HG02610 (cell line): ENCODE measurements at regions not wholly inside any gene's neighbourhood (a gene's known extent, or its start where the extent isn't known, plus 50 kb on each side); places are given as distances from the start of the nearest gene placed in this dataset.

Source experiments
- ATAC-seq: cut with Tn5 transposase; IDR thresholded peaks from one replicate; pipeline ENCODE4 v1.9.1; 2021; ENCODE audit warnings: mild to moderate bottlenecking, moderate library complexity; ENCODE audit not compliant: unreplicated experiment

DNA sequence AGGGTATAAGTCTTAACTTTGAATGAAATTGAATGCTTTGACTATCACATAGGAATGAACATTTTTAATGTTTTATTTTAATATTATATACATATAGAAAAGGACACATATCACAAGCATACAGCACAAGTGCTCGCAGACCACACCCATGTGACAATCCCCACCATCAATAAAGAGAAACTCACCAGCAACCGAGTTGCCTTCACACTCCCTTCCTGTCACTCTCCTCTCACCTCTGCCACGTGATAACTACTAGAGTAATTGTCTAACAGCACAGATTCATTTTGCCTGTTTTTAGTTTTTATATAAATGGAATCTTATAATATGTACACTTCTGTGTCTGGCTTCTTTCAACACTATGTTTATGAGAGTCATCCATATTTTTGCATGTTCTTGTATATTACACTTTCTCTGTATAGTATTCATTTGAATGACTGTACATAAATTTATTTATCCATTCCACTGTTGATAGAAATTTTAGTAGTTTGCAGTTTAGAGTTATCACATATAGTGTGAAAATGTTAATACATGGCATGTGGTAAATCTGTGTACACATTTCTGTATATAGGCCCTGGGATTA lies 304.9 kb upstream of the DUSP10 start:
- ATAC-seq = no peak

DNA sequence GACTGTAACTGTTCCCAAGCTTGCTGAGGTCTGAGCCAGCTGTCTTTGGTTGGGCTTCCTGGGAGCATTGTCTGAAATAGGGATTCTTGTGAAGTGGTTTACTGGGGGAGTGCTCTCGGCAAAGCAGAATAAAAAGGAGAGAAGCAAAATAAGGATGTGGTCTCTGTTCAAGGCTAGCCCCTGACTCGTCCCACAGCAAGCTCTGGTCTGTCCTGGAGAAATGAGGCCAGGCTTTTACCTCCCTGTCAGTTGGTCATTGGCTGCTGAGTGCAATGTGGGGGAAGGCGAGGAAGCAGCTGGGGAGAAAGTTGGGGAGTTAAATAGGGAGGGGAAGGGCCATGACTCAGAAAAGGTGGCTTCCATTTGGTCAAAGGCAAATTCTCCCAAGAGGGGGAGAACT lies 303.9 kb upstream of the DUSP10 start:
- no peak for ATAC-seq

DNA sequence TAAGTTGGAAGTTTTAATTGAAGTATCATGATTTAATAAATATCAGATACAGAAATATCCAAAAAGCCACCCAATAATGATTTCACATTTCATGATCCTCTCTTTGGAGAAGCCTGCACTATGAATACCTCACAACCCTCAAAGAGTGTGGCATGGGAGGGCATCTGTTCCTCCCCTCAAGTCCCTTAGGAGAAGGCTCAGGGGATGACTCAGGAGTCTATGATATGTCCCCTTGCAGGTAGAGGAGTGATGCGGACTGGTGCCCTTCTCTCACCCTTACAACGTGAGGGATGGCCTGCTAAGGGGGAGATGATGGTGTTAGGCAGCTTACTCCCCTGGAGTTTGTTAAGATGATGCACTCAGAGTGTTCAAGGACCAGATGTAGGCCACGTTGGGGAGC lies 303.3 kb upstream of the DUSP10 start:
- ATAC-seq = no peak

- ATAC-seq = no peak
These were observed 301.8 kb upstream of the DUSP10 start for GRCh38 chr1:222043444-222044292.

DNA sequence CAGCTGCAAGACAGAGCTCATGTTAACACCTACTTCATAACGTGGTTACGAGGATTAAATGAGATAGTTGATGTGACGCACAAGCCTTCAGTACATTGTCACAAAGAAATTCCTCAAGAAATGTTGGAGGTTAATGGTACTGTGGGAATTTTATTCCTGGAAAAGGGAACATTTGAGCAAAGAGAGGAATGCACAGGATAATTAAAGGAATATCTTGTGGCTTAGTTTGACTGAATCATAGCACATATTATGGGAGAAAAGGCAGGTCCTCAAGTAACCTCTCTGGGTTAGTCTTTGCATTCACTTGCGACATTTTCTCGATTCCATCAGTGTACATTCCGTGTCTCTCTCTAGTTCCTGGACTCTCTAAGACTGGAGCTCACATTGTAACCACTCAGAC lies 300.2 kb upstream of the DUSP10 start:
- ATAC-seq = no peak

- ATAC-seq = no peak
These were observed 299.1 kb upstream of the DUSP10 start for GRCh38 chr1:222040955-222041354.

- no peak for ATAC-seq
These were observed 298.4 kb upstream of the DUSP10 start for GRCh38 chr1:222040121-222040805.

- no peak for ATAC-seq
These were observed 297.1 kb upstream of the DUSP10 start for GRCh38 chr1:222038971-222039370.

DNA sequence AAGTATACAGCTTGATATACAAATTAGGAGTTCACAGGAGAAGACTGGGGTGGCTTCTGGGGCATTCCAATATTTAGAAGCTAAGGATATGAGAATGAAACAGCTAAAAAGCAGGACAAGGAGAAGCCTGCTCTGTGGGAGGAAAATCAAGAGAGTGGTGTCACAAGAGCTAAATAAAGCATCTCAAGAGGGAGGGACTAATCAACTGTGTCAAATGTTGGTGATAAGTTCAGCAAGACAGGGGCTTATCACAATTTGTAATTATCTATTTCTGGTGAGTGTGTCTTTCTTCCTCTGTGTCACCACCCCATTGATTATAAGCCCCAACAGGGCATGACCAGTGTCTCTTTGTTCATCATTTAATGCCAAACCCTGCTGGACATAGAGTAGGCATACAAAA lies 295.8 kb upstream of the DUSP10 start:
- ATAC-seq = no peak

GRCh38 chr1:222034790-222035189 lies 292.9 kb upstream of the DUSP10 start:
- ATAC-seq = no peak

GRCh38 chr1:222033450-222033849 lies 291.6 kb upstream of the DUSP10 start:
- no peak for ATAC-seq

- no peak for ATAC-seq
These were observed 289.4 kb upstream of the DUSP10 start for GRCh38 chr1:222031318-222031717.

GRCh38 chr1:222028676-222029075 lies 286.8 kb upstream of the DUSP10 start:
- no peak for ATAC-seq

DNA sequence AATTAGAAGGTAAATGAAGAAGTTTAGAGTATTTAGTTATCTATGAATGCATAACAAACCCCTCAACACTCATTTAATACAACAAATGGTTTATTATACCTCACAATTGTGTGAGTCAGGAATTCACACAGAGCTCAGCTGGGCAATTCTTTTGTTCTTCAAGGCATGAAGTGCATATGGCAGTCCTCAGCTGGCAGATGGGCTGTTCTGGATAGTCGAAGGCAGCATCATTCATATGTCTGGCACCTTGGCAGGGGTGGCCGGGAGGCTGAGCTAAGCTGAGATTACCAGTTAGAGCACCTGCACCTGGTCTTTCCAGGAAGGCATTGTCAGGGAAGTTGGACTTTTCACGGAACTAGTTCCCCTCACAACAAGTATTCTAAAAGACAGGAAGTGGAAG lies 286.2 kb upstream of the DUSP10 start:
- no peak for ATAC-seq

DNA sequence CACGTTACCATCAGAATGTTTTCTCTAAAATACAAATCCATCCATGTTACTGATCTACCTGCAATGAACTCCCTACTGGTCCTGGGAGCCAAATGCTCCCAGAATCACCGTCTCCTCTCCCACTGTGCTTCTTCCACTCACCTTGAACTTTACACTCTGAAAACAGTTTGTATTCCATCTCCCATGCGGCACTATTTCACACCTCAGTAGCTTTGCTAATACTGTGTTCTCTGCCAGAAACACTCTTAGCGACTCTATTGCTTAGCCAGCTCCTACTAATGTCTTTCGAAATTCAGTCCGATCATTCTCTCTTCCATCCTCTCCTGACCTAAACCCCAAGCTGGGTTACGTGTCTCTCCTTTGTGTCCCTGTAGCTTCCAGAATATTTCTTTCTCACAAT lies 284.4 kb upstream of the DUSP10 start:
- ATAC-seq = no peak

- no peak for ATAC-seq
These were observed 281.1 kb upstream of the DUSP10 start for GRCh38 chr1:222023025-222023424.

DNA sequence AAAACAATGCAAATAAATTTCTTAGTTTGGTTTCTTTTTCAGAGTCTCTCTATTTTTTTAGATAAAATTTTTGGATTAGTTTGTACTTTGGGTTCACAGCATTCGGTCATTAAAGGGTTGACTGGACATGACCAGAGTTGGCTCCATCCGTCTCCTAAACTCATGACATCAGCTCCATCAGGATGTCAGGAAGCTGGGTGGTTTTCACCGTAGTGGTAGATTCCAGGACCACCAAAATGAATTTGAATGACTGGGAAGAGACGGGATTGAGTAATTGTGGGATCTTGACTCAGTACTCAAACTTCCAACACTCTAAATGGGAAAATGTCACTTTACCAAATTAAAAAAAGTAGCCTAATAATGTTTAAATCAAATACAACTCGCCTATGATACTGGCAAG lies 279.2 kb upstream of the DUSP10 start:
- no peak for ATAC-seq

GRCh38 chr1:222020553-222020952 lies 278.7 kb upstream of the DUSP10 start:
- no peak for ATAC-seq

DNA sequence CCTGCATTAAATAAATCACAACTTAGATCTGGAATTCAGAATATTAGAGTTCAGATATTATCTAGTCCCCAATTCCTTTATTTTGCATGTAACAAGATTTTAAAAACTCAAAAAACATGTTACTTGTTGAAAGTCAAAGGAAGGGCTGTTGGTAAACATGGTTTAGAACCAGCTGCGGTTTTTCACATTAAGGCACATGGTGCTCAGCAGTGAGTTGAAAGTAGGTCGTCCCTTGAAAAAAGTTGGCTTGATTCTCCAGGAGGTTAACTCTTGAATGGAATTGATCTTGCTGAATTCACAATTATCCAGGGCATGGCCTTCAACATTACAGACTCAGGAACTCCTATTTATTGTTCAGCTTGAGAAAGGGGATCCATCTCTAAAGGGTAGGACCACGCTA lies 277.1 kb upstream of the DUSP10 start:
- ATAC-seq = no peak

GRCh38 chr1:222018041-222018440 lies 276.2 kb upstream of the DUSP10 start:
- ATAC-seq = no peak

GRCh38 chr1:222015686-222016085 lies 273.8 kb upstream of the DUSP10 start:
- ATAC-seq = no peak

DNA sequence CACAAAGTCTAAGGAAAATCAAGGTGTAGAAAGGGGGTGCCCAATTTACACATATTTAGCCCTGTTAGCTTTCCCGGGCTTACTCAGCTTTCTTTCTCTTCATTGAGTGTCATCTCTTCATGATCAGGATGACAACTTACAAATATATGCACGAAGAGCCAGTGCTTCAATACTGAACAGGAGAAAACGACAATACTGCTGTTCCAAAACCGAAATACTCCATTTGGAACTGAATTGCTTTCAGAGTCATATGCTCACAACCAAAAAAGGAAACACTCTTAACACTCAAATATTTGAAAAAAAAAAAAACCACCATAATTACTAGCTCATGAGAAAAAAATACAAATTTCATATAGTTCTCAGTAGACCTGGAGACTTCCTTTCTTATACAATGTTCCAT lies 272.1 kb upstream of the DUSP10 start:
- no peak for ATAC-seq
